Prostate gland (tissue), 2 donors: ENCODE measurements at regions not wholly inside any gene's neighbourhood (a gene's known extent, or its start where the extent isn't known, plus 50 kb on each side); places are given as distances from the start of the nearest gene placed in this dataset.

ENCODE experiments used
- DNase-seq: peaks from one replicate; pipeline ENCODE4 v3.0.0-alpha.2; 2019; ENCODE audit warnings: low spot score
- H3K27ac ChIP-seq, 2 donors: fragments of 200-600 bp; sonication (generic); 2 replicates each; pipeline ENCODE4 v1.5.1; 2017 to 2019
- H3K27me3 ChIP-seq: fragments of 200-600 bp; sonication (generic); replicated peaks from 2 replicates; pipeline ENCODE4 v1.5.1; 2019; ENCODE audit not compliant: insufficient read depth
- H3K36me3 ChIP-seq, 2 donors: fragments of 200-600 bp; sonication (generic); 1 replicate in 1 of 2; 2 replicates in 1 of 2; pipeline versions ENCODE4 v1.5.1 to v1.8.1; 2017 to 2019
- H3K4me1 ChIP-seq: fragments of 200-600 bp; sonication (generic); replicated peaks from 2 replicates; pipeline ENCODE4 v1.5.1; 2019
- H3K4me3 ChIP-seq, 2 donors: fragments of 200-600 bp; sonication (generic); 2 replicates each; pipeline ENCODE4 v1.5.1; 2017 to 2019
- H3K9me3 ChIP-seq: fragments of 200-600 bp; sonication (generic); 2 replicates; pipeline ENCODE4 v1.5.1; 2017
- CTCF ChIP-seq, 4 experiments: fragments of 200-600 bp in 2 of 4; fragments of 450-650 bp in 2 of 4; sonication (generic) in 2 of 4; IDR thresholded peaks; 1 replicate in 3 of 4; 2 replicates in 1 of 4; pipeline ENCODE4 v1.5.1; 2016 to 2019; ENCODE audit warnings: antibody characterized with exemption in 4 of 4, mild to moderate bottlenecking in 2 of 4, moderate library complexity in 2 of 4
- POLR2A ChIP-seq: fragments of 450-650 bp; IDR thresholded peaks from one replicate; pipeline ENCODE4 v1.6.1; 2016; ENCODE audit warnings: antibody characterized with exemption, mild to moderate bottlenecking
- POLR2AphosphoS5 ChIP-seq: sonication (generic); formaldehyde crosslinking; IDR thresholded peaks from one replicate; pipeline ENCODE4 v1.6.1; 2017; ENCODE audit warnings: antibody characterized with exemption
- WGBS: methylation state at CpG from one replicate; pipeline ENCODE4 v1.1.5; 2018; 5-methylcytosine and 5-hydroxymethylcytosine counted together
- intact Hi-C: fragments of 100-400 bp; cut with DNase I; formaldehyde crosslinking; loops from one replicate; pipeline ENCODE4 v1.14.2; 2022

GRCh38 chr9:135275571-135276289 is 188.3 kb downstream of the OLFM1 start:
- peak; percentile 86 for DNase-seq
- TF ChIP-seq POLR2A (no peak), CTCF (IDR thresholded peaks at IDR 0.05) (peak in 2 of 4 experiments; percentile 33 to 41), POLR2AphosphoS5 (peak; percentile 91)

GRCh38 chr9:135277219-135278201 is 190.0 kb downstream of the OLFM1 start:
- TF ChIP-seq CTCF (IDR thresholded peaks at IDR 0.05) (no peak), POLR2A (no peak), POLR2AphosphoS5 (no peak)
- Histone ChIP-seq H3K4me1 (peaks cover 5% of the 10 kb centered on the region), H3K4me3 (no peak overlapping the region), H3K27me3 (no peaks in the 10 kb centered on the region), H3K36me3 (no peaks in the 10 kb centered on the region), H3K27ac (no peak overlapping the region), H3K9me3 (no peaks in the 10 kb centered on the region)
- no peak for DNase-seq
- intact Hi-C loops: no loop called here
- WGBS: 85% methylated on average over 30 of the region's 30 CpGs

More at GRCh38 chr9:135275571-135276289, 188.3 kb downstream of the OLFM1 start:
- Histone ChIP-seq H3K4me1 (peaks cover 5% of the 10 kb centered on the region), H3K36me3 (no peaks in the 10 kb centered on the region), H3K9me3 (no peaks in the 10 kb centered on the region), H3K4me3 (no peak overlapping the region), H3K27me3 (no peaks in the 10 kb centered on the region), H3K27ac (peak overlapping the region in 1 of 2 donors; percentile 13)
- WGBS: 64% methylated on average over 17 of the region's 20 CpGs
- intact Hi-C loops: no loop called here

GRCh38 chr9:135278586-135278985 is 191.1 kb downstream of the OLFM1 start:
- Histone ChIP-seq H3K4me1 (peaks cover 5% of the 10 kb centered on the region), H3K27ac (no peak overlapping the region), H3K36me3 (no peaks in the 10 kb centered on the region), H3K4me3 (no peak overlapping the region), H3K27me3 (no peaks in the 10 kb centered on the region), H3K9me3 (no peaks in the 10 kb centered on the region)
- 80% methylated on average over 15 of the region's 15 CpGs for WGBS
- no peak for DNase-seq
- no peak for TF ChIP-seq POLR2A
- TF ChIP-seq CTCF (IDR thresholded peaks at IDR 0.05): no peak
- TF ChIP-seq POLR2AphosphoS5: no peak
- intact Hi-C loops: no loop called here

GRCh38 chr9:135279385-135279784 is 191.9 kb downstream of the OLFM1 start:
- no peak overlapping the region for H3K27ac ChIP-seq
- H3K4me1 ChIP-seq: peaks cover 5% of the 10 kb centered on the region
- H3K27me3 ChIP-seq: no peaks in the 10 kb centered on the region
- no peak overlapping the region for H3K4me3 ChIP-seq
- no peaks in the 10 kb centered on the region for H3K36me3 ChIP-seq
- no peak for DNase-seq
- H3K9me3 ChIP-seq: no peaks in the 10 kb centered on the region
- intact Hi-C loops: no loop called here
- TF ChIP-seq POLR2AphosphoS5 (no peak), CTCF (IDR thresholded peaks at IDR 0.05) (no peak), POLR2A (no peak)
- WGBS: 85% methylated on average over 12 of the region's 12 CpGs
